ENCODE measurements at regions not wholly inside any gene's neighbourhood (a gene's known extent, or its start where the extent isn't known, plus 50 kb on each side); places are given as distances from the start of the nearest gene placed in this dataset.
A peak's percentile ranks its signal among the peaks of the same experiment; 100 is the strongest.

DNA sequence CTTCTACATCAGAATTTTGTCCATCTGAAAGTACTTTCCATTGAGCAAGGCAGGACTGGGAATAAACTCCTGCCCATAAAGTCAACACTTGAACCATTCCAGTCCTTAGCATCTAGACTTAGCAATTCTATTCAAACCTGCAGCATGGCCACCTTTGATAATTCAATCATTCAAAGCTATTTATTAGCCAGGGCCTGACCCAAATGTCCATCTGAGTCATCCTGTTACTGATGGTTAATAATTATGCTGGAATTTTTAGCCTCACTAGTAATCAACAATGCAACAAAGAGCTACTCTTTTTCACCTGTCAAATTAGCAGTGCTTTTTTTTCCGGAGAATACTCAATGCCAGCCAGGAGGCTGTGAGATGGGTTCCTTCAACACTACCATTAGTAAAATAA, 72.7 kb upstream of the SNRK start:
- DNase-seq (ENCODE audit: low spot score in 2 of 2) (no peak), ATAC-seq (no peak)
- H3K27ac Mint-ChIP-seq = no peak overlapping the region
- no peaks in the 10 kb centered on the region for H3K9me3 Mint-ChIP-seq
- H3K36me3 Mint-ChIP-seq = no peaks in the 10 kb centered on the region

- no peak for ATAC-seq
- no peaks in the 10 kb centered on the region for H3K9me3 Mint-ChIP-seq
- no peak for DNase-seq (ENCODE audit: low spot score in 2 of 2)
Measured at GRCh38 chr3:43212914-43213611, 73.3 kb upstream of the SNRK start.

DNA sequence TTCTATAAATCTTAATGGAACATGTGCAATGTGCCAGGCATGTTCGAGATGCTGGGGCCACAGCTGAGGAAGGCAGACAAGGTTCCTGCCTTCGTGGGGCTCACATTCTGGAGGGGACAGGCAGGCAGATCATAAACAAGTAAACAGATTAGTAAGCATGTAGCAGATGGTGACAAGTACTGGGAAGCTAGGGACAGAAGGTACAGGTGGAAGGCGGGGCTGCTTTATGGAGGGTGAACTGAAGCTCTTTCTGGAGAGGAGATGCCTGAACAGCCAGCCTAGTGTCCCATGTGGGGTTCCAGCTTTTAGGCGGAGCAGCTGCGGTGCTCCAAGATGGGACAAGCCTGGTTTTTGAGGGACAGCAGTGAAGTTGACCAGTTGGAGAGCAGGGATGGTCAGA, 74.7 kb upstream of the SNRK start:
- Mint-ChIP-seq H3K36me3 (no peaks in the 10 kb centered on the region), H3K9me3 (no peaks in the 10 kb centered on the region), H3K27ac (no peak overlapping the region)
- no peak for DNase-seq (ENCODE audit: low spot score in 2 of 2)
- no peak for ATAC-seq

More at GRCh38 chr3:43212914-43213611, 73.3 kb upstream of the SNRK start:
- H3K36me3 Mint-ChIP-seq = no peaks in the 10 kb centered on the region
- H3K27ac Mint-ChIP-seq = no peak overlapping the region

DNA sequence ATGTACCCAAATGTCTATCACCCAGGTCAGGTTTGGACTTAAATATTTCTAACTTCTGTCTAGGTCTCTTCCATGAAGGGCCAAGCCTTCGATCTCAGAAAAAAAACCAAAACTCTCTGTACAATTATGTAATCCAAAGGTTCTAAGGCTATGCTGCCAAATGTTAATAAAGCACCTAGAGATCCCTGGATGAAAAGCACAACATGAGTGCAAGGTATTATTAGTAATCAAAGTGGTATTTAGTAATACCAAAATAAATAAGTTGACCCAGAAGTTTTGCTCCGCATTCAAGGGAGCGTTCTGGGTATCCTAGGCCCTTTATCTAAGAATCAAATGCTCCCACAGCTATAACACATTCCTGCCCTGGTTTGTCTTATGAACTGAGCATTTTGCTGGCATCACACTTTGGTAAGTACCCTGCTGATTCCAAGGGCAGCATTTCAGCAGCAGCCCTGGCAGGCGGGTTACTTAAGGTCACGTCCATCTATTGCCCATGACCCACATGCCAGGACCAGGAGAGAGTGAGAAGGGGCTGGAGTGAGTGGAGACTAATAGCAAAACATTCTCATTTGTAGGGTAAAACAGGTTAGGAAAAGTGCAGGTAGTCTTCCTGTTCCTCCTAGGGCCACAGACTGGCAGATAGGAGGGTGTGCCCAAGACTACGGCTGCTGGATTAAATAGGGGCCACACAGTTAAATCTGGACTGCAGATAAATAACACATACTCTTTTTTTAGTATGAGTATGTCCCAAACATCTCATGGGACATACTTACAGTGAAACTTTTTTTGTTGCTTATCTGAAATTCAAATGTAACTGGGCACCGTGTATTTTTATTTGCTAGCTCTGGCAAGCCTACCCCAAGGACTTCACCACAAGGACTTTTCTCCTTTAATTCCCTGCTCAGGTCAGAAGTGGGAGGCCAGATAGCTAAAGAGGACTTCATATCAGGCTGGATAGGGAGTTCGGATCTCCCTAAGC, 76.0 kb upstream of the SNRK start:
- H3K9me3 Mint-ChIP-seq = no peaks in the 10 kb centered on the region
- ATAC-seq (no peak), DNase-seq (ENCODE audit: low spot score in 2 of 2) (no peak)
- H3K27ac Mint-ChIP-seq = no peak overlapping the region
- no peaks in the 10 kb centered on the region for H3K36me3 Mint-ChIP-seq

DNA sequence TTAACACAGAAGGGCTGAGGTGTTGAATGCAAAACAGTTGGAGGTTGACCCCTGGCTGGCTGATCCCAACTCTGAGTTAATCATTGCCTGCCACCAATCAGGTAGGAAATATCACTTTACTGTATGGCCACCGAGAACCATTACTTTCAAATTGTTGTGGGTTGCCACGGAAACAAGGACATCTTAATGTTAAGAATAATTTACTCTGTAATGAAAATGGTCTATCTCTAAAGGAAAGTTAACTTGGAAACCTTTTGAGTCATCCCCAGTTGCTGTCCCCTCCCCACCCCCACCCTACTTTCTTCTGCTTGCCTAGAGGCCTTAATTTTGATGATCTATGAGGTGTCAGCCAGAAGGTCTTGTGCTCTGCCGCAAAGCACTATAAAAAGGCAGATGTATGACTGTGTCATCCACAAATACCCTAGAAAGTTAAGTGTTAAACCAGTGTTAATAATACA, 78.7 kb upstream of the SNRK start:
- H3K27ac Mint-ChIP-seq = no peak overlapping the region
- no peaks in the 10 kb centered on the region for H3K36me3 Mint-ChIP-seq
- ATAC-seq (no peak), DNase-seq (ENCODE audit: low spot score in 2 of 2) (no peak)
- H3K9me3 Mint-ChIP-seq = no peaks in the 10 kb centered on the region

- no peak for ATAC-seq
Measured at GRCh38 chr3:43206632-43207031, 79.7 kb upstream of the SNRK start.

DNA sequence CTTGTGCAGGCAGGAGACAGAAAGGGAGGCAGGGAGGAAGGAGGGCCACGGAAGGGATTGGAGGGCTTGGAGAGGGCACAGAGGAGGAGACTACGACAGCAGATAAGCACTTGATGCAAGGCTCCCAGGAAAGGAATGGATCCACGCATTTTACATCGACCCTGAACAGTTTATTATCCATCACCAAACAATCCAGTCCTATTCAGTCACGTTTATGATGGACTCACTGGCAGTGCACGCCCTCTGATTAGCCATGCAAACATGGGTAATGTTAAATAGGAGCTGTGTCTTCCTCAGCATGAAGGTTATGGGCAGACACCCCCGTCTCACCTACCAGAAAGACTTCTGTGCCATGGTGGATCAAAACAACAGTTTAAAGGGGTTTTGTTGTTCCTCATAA, 80.2 kb upstream of the SNRK start:
- H3K9me3 Mint-ChIP-seq = no peaks in the 10 kb centered on the region
- H3K36me3 Mint-ChIP-seq = no peaks in the 10 kb centered on the region
- DNase-seq (ENCODE audit: low spot score in 2 of 2) = no peak
- H3K27ac Mint-ChIP-seq = peak overlapping the region in 1 of 2 donors; percentile 32
- ATAC-seq = no peak

More at GRCh38 chr3:43206632-43207031, 79.7 kb upstream of the SNRK start:
- no peak for DNase-seq (ENCODE audit: low spot score in 2 of 2)
- H3K9me3 Mint-ChIP-seq = no peaks in the 10 kb centered on the region
- no peaks in the 10 kb centered on the region for H3K36me3 Mint-ChIP-seq
- H3K27ac Mint-ChIP-seq = no peak overlapping the region

DNA sequence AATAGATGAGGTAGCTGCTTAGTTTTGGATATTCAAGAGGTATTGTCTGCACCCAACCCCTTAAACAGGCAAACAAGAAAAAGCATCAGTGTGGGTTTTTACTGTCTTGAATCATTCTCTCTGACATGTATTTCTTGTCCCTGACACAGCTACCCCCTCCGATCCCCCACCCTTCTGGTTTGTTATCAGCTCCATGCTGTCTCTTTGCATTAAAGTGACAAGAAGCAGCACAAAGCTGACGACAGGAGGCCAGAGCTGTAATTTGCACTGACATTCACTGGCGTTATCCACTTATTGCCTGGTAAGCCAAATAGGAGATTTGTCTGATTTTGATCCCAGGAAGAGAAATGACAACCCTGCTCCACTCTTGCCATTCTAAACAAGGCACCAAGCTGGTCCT, 83.3 kb upstream of the SNRK start:
- no peaks in the 10 kb centered on the region for H3K9me3 Mint-ChIP-seq
- no peak for DNase-seq (ENCODE audit: low spot score in 2 of 2)
- H3K27ac Mint-ChIP-seq = no peak overlapping the region
- no peaks in the 10 kb centered on the region for H3K36me3 Mint-ChIP-seq
- no peak for ATAC-seq

- ATAC-seq (no peak), DNase-seq (ENCODE audit: low spot score in 2 of 2) (no peak)
- Mint-ChIP-seq H3K27ac (no peak overlapping the region), H3K36me3 (no peaks in the 10 kb centered on the region), H3K9me3 (no peaks in the 10 kb centered on the region)
Measured at GRCh38 chr3:43201581-43201980, 84.8 kb upstream of the SNRK start.

DNA sequence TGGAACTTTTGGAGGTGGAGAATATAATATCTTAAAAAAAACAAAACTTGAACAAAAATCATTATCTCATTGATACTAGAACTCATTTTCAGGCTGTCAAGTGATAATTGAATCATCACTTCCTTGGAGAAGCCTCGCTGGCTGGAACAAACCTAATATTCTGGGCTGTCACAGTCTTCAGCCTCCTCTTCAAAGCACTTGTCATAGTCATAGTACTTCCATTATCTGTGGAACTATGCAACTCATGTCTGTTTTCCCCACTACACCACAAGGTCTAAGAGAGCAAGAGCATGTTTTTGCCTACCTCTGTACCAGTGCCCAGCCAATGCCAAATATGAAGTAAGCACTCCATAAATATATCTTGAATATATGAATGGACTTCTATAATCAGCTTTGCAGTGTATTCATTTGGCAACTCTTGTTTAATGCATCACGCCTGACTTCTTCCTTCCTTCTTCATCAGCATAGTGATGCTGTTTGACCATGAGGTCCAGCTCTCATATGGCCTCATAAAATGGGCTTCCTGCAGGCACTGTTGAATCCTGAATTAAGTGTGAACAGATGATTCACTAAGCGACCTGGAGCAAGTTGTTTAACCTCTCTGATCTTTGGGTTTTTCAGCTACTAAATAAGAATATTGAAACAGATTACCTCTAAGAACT, 86.6 kb upstream of the SNRK start:
- H3K36me3 Mint-ChIP-seq = no peaks in the 10 kb centered on the region
- DNase-seq (ENCODE audit: low spot score in 2 of 2) = no peak
- ATAC-seq = peak; percentile 68 to 76

DNA sequence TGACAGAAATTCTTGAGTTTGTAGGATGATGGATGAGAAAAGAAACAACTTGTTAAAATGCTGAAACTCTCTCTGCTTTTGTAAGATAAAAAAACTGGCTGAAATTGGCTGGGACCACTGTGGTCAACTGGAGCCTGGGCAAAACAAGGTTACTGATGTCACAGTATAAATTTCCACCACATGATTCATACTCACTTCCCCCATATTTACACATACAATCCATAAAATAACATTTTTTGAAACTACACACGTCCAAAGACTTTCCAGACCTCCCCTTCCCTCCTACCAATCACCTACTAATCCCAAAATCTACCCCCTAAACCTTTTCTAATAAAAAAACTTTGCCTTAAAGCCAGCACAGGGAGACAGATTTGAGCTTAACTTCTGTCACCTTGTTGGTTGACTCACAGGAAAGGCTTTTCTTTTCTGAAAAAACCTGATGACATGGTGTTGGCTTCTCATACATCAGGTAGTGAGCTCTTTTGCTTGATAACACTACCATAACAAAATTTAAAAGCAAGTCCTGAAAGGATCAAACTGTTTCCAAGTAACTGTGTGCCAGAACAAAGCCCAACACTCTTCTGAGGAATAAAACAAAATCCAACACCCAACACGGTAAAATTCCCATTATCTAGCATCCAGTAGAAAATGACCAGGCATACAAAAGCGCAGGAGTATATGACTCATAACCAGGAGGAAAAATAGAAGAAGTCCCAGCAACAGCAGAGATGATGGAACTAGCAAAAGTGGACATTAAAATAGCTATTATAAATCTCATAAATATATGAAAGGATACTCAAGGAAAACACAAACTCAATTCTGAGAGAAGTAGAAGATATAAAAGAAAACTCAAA, 87.3 kb upstream of the SNRK start:
- no peak overlapping the region for H3K27ac Mint-ChIP-seq
- H3K36me3 Mint-ChIP-seq = peaks cover 0 to 5% of the 10 kb centered on the region in 2 donors
- no peaks in the 10 kb centered on the region for H3K9me3 Mint-ChIP-seq
- ATAC-seq (peak in 1 of 2 donors; percentile 59), DNase-seq (ENCODE audit: low spot score in 2 of 2) (no peak)

More for the DNA sequence above, 86.6 kb upstream of the SNRK start:
- H3K9me3 Mint-ChIP-seq = no peaks in the 10 kb centered on the region
- no peak overlapping the region for H3K27ac Mint-ChIP-seq

- Mint-ChIP-seq H3K36me3 (peaks cover 0 to 7% of the 10 kb centered on the region in 2 donors), H3K27ac (no peak overlapping the region)
Measured at GRCh38 chr3:43198301-43198700, 88.0 kb upstream of the SNRK start.

DNA sequence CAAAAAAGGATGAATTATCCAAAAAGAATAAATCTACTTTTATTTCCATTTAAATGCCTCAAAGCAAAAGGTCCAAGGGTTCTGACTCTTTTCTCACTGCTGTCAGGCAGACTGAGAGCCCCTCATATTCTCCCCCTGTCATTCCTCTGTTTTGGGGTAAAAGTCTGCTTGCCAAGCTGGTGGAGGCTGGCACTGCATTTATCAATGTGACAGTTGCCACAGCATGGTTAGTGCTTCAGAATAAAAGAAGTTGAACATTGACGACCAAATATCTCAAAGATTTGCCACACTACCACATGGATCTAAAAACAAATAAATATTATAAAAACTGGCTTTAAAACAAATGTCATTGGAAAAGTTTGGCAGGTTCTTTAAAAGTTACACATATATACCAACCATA, 89.2 kb upstream of the SNRK start:
- no peaks in the 10 kb centered on the region for H3K9me3 Mint-ChIP-seq
- no peak for DNase-seq (ENCODE audit: low spot score in 2 of 2)
- no peak overlapping the region for H3K27ac Mint-ChIP-seq
- H3K36me3 Mint-ChIP-seq = peaks cover 0 to 7% of the 10 kb centered on the region in 2 donors
- no peak for ATAC-seq

More at GRCh38 chr3:43198301-43198700, 88.0 kb upstream of the SNRK start:
- H3K9me3 Mint-ChIP-seq = no peaks in the 10 kb centered on the region
- DNase-seq (ENCODE audit: low spot score in 2 of 2) (no peak), ATAC-seq (no peak)

- no peaks in the 10 kb centered on the region for H3K9me3 Mint-ChIP-seq
- ATAC-seq = no peak
- DNase-seq (ENCODE audit: low spot score in 2 of 2) = no peak
- H3K27ac Mint-ChIP-seq = no peak overlapping the region
- peaks cover 0 to 7% of the 10 kb centered on the region in 2 donors for H3K36me3 Mint-ChIP-seq
Measured at GRCh38 chr3:43196721-43197120, 89.6 kb upstream of the SNRK start.

GRCh38 chr3:43195115-43195498, 89.2 kb upstream of the POMGNT2 start:
- no peak for ATAC-seq
- H3K36me3 Mint-ChIP-seq = peaks cover 7 to 8% of the 10 kb centered on the region in 2 donors
- H3K9me3 Mint-ChIP-seq = peaks cover under 1 to 8% of the 10 kb centered on the region in 2 donors
- DNase-seq (ENCODE audit: low spot score in 2 of 2) = no peak
- H3K27ac Mint-ChIP-seq = peak overlapping the region; percentile 18 to 85

DNA sequence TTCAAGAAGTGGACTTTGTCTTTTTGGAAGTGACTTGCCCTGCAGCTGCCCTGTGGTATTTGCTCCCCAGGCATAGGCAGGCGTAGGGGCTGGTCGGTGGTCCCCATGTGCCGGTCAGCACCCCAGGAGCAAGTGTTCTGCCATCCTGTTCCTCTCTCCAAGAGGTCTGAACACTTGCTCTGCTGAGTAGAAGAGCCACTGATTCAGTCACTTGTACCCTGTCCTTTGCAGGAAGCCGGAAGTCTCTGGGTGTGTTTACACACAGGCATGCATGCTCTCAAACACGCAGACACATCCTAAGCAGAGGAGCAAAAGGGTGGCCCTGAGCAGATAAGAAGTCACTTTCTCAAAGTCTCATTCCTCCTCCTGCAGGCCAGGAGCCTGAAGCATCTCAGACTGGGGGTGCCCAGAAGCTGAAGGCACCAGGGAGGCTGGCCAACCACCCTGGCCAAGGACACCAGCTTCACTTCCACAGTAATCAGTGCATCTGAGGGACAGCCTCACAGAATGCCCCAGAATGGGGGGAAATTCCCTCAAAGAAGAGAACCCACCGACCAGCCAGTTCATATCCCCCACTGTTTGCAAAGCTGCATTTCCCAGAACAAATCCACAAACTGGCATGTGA, 88.7 kb upstream of the POMGNT2 start:
- DNase-seq (ENCODE audit: low spot score in 2 of 2) (no peak), ATAC-seq (peak; percentile 74 to 75)
- Mint-ChIP-seq H3K36me3 (peaks cover 7 to 13% of the 10 kb centered on the region in 2 donors), H3K27ac (peak overlapping the region; percentile 75 to 85), H3K9me3 (peaks cover 3 to 11% of the 10 kb centered on the region in 2 donors)
